ENCODE measurements at regions not wholly inside any gene's neighbourhood (a gene's known extent, or its start where the extent isn't known, plus 50 kb on each side); places are given as distances from the start of the nearest gene placed in this dataset.

- TF ChIP-seq ARNTL (CRISPR knock-in tag; IDR thresholded peaks at IDR 0.05; ENCODE audit: borderline replicate concordance, low read depth) (no peak), TCF4 (CRISPR knock-in tag; IDR thresholded peaks at IDR 0.05; ENCODE audit: borderline replicate concordance) (no peak), TSHZ2 (CRISPR knock-in tag; IDR thresholded peaks at IDR 0.05) (no peak), ZFP3 (CRISPR knock-in tag; IDR thresholded peaks at IDR 0.05) (no peak), ZC3H10 (CRISPR knock-in tag; IDR thresholded peaks at IDR 0.05) (no peak), OSR1 (CRISPR knock-in tag; IDR thresholded peaks at IDR 0.05) (no peak), SNAI2 (CRISPR knock-in tag; IDR thresholded peaks at IDR 0.05) (no peak), ZNF70 (CRISPR knock-in tag; IDR thresholded peaks at IDR 0.05) (no peak), RARB (CRISPR knock-in tag; IDR thresholded peaks at IDR 0.05) (no peak), TOX (CRISPR knock-in tag; IDR thresholded peaks at IDR 0.05; ENCODE audit: borderline replicate concordance) (no peak), ZNF565 (CRISPR knock-in tag; conservative IDR thresholded peaks at IDR 0.05; ENCODE audit: low read depth) (no peak), ZNF8 (CRISPR knock-in tag; IDR thresholded peaks at IDR 0.05) (no peak), ESRRG (CRISPR knock-in tag; IDR thresholded peaks at IDR 0.05) (no peak)
- TF ChIP-seq, protein P1, sequence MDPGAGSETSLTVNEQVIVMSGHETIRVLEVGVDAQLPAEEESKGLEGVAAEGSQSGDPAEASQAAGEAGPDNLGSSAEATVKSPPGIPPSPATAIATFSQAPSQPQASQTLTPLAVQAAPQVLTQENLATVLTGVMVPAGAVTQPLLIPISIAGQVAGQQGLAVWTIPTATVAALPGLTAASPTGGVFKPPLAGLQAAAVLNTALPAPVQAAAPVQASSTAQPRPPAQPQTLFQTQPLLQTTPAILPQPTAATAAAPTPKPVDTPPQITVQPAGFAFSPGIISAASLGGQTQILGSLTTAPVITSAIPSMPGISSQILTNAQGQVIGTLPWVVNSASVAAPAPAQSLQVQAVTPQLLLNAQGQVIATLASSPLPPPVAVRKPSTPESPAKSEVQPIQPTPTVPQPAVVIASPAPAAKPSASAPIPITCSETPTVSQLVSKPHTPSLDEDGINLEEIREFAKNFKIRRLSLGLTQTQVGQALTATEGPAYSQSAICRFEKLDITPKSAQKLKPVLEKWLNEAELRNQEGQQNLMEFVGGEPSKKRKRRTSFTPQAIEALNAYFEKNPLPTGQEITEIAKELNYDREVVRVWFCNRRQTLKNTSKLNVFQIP (CRISPR knock-in tag; IDR thresholded peaks at IDR 0.05; ENCODE audit: borderline replicate concordance, low read depth) = no peak
- TF ChIP-seq, protein P2, sequence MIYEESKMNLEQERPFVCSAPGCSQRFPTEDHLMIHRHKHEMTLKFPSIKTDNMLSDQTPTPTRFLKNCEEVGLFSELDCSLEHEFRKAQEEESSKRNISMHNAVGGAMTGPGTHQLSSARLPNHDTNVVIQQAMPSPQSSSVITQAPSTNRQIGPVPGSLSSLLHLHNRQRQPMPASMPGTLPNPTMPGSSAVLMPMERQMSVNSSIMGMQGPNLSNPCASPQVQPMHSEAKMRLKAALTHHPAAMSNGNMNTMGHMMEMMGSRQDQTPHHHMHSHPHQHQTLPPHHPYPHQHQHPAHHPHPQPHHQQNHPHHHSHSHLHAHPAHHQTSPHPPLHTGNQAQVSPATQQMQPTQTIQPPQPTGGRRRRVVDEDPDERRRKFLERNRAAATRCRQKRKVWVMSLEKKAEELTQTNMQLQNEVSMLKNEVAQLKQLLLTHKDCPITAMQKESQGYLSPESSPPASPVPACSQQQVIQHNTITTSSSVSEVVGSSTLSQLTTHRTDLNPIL (CRISPR knock-in tag; IDR thresholded peaks at IDR 0.05; ENCODE audit: low read depth) = no peak
- TF ChIP-seq, protein P3, sequence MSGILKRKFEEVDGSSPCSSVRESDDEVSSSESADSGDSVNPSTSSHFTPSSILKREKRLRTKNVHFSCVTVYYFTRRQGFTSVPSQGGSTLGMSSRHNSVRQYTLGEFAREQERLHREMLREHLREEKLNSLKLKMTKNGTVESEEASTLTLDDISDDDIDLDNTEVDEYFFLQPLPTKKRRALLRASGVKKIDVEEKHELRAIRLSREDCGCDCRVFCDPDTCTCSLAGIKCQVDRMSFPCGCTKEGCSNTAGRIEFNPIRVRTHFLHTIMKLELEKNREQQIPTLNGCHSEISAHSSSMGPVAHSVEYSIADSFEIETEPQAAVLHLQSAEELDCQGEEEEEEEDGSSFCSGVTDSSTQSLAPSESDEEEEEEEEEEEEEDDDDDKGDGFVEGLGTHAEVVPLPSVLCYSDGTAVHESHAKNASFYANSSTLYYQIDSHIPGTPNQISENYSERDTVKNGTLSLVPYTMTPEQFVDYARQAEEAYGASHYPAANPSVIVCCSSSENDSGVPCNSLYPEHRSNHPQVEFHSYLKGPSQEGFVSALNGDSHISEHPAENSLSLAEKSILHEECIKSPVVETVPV (CRISPR knock-in tag; IDR thresholded peaks at IDR 0.05) = no peak
- ATAC-seq = peak; percentile 69
Measured at GRCh38 chr1:219427989-219428388, 184.9 kb downstream of the ZC3H11B start.

DNA sequence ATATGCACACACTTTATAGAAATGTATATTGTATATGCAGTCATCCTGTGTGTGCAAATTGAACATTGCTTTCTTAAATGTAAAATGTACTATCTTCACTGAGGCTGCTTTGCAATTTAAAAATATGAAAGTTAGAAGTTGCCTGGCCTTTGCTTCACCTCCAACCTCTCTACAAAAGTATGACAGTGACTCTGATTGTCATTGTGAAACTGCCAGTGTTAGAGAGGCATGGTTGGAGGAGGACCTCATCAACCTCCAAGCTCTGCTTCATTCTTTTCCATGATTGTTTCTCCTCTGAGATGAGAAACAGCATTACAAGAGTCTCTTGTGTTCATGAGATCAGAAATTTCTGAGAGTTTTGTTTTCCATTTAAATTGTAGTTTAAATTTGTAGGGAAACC lies 185.5 kb downstream of the ZC3H11B start:
- TF ChIP-seq ZNF8 (CRISPR knock-in tag; IDR thresholded peaks at IDR 0.05) = no peak
- no peak for TF ChIP-seq RARB (CRISPR knock-in tag; IDR thresholded peaks at IDR 0.05)
- no peak for TF ChIP-seq ZC3H10 (CRISPR knock-in tag; IDR thresholded peaks at IDR 0.05)
- TF ChIP-seq ZFP3 (CRISPR knock-in tag; IDR thresholded peaks at IDR 0.05) = no peak
- no peak for TF ChIP-seq TOX (CRISPR knock-in tag; IDR thresholded peaks at IDR 0.05; ENCODE audit: borderline replicate concordance)
- TF ChIP-seq ZNF70 (CRISPR knock-in tag; IDR thresholded peaks at IDR 0.05) = no peak
- TF ChIP-seq ARNTL (CRISPR knock-in tag; IDR thresholded peaks at IDR 0.05; ENCODE audit: borderline replicate concordance, low read depth) = no peak
- no peak for TF ChIP-seq TSHZ2 (CRISPR knock-in tag; IDR thresholded peaks at IDR 0.05)
- no peak for TF ChIP-seq ZNF565 (CRISPR knock-in tag; conservative IDR thresholded peaks at IDR 0.05; ENCODE audit: low read depth)
- no peak for TF ChIP-seq BACH2 (CRISPR knock-in tag; IDR thresholded peaks at IDR 0.05; ENCODE audit: borderline replicate concordance)
- TF ChIP-seq PATZ1 (CRISPR knock-in tag; IDR thresholded peaks at IDR 0.05; ENCODE audit: borderline replicate concordance) = no peak
- TF ChIP-seq, protein P2 (CRISPR knock-in tag; IDR thresholded peaks at IDR 0.05; ENCODE audit: low read depth) = no peak
- TF ChIP-seq SNAI2 (CRISPR knock-in tag; IDR thresholded peaks at IDR 0.05) = no peak
- TF ChIP-seq, protein P1 (CRISPR knock-in tag; IDR thresholded peaks at IDR 0.05; ENCODE audit: borderline replicate concordance, low read depth) = no peak
- no peak for TF ChIP-seq ISL1 (CRISPR knock-in tag; IDR thresholded peaks at IDR 0.05)
- TF ChIP-seq GLIS3 (CRISPR knock-in tag; IDR thresholded peaks at IDR 0.05) = no peak
- TF ChIP-seq, protein P3 (CRISPR knock-in tag; IDR thresholded peaks at IDR 0.05) = no peak
- no peak for TF ChIP-seq PPARA (CRISPR knock-in tag; IDR thresholded peaks at IDR 0.05; ENCODE audit: borderline replicate concordance)
- ATAC-seq = no peak
